ENCODE measurements at regions not wholly inside any gene's neighbourhood (a gene's known extent, or its start where the extent isn't known, plus 50 kb on each side); places are given as distances from the start of the nearest gene placed in this dataset.

GRCh38 chr6:41404182-41404845 is 68.9 kb downstream of the NCR2 start:
- H3K9me3 ChIP-seq = no peaks in the 10 kb centered on the region
- no peak for TF ChIP-seq CTCF (IDR thresholded peaks at IDR 0.05)
- no peaks in the 10 kb centered on the region for H3K27me3 ChIP-seq (replicated peaks; ENCODE audit: insufficient read depth)
- DNase-seq (ENCODE audit: low spot score) = no peak
- no peak overlapping the region for H3K27ac ChIP-seq
- no peak overlapping the region for H3K4me3 ChIP-seq
- H3K4me1 ChIP-seq (replicated peaks) = no peaks in the 10 kb centered on the region
- intact Hi-C loops (cut with DNase I) = no loop called here
- no peaks in the 10 kb centered on the region for H3K36me3 ChIP-seq
- 71% methylated on average over 5 of the region's 5 CpGs for WGBS

GRCh38 chr6:41405941-41406727 is 70.7 kb downstream of the NCR2 start:
- no peak overlapping the region for H3K4me3 ChIP-seq
- TF ChIP-seq POLR2A (IDR thresholded peaks at IDR 0.05) (no peak), POLR2AphosphoS5 (IDR thresholded peaks at IDR 0.05) (no peak), CTCF (IDR thresholded peaks at IDR 0.05) (no peak)
- H3K36me3 ChIP-seq = no peaks in the 10 kb centered on the region
- no peak for DNase-seq (ENCODE audit: low spot score)
- no peaks in the 10 kb centered on the region for H3K9me3 ChIP-seq
- 60% methylated on average over 15 of the region's 15 CpGs for WGBS
- no peaks in the 10 kb centered on the region for H3K27me3 ChIP-seq (replicated peaks; ENCODE audit: insufficient read depth)
- no peak overlapping the region for H3K27ac ChIP-seq
- H3K4me1 ChIP-seq (replicated peaks) = no peaks in the 10 kb centered on the region
- intact Hi-C loops (cut with DNase I) = no loop called here

- Histone ChIP-seq H3K9me3 (no peaks in the 10 kb centered on the region), H3K4me3 (no peak overlapping the region), H3K27me3 (replicated peaks; ENCODE audit: insufficient read depth) (no peaks in the 10 kb centered on the region), H3K4me1 (replicated peaks) (no peaks in the 10 kb centered on the region), H3K36me3 (no peaks in the 10 kb centered on the region), H3K27ac (no peak overlapping the region)
- no peak for DNase-seq (ENCODE audit: low spot score)
- WGBS = 78% methylated on average over 63 of the region's 63 CpGs
- intact Hi-C loops (cut with DNase I) = no loop called here
- no peak for TF ChIP-seq CTCF (IDR thresholded peaks at IDR 0.05)
Measured at GRCh38 chr6:41406728-41407489, 71.5 kb downstream of the NCR2 start.

GRCh38 chr6:41408576-41408975 is 73.2 kb downstream of the NCR2 start:
- TF ChIP-seq POLR2A (IDR thresholded peaks at IDR 0.05) = no peak
- no peak for TF ChIP-seq CTCF (IDR thresholded peaks at IDR 0.05)
- no peak for TF ChIP-seq POLR2AphosphoS5 (IDR thresholded peaks at IDR 0.05)
- Histone ChIP-seq H3K9me3 (no peaks in the 10 kb centered on the region), H3K27ac (no peak overlapping the region), H3K36me3 (no peaks in the 10 kb centered on the region), H3K4me3 (no peak overlapping the region), H3K4me1 (replicated peaks) (no peaks in the 10 kb centered on the region), H3K27me3 (replicated peaks; ENCODE audit: insufficient read depth) (no peaks in the 10 kb centered on the region)
- WGBS = 95% methylated on average over 20 of the region's 20 CpGs
- no peak for DNase-seq (ENCODE audit: low spot score)
- intact Hi-C loops (cut with DNase I) = no loop called here
